ACC112 (cell line): ENCODE measurements at regions not wholly inside any gene's neighbourhood (a gene's known extent, or its start where the extent isn't known, plus 50 kb on each side); places are given as distances from the start of the nearest gene placed in this dataset.

Source experiments
- H2AFZ ChIP-seq: fragments of 200-600 bp; sonication (generic); one replicate; pipeline ENCODE4 v1.6.0; 2017; ENCODE audit warnings: antibody characterized with exemption, low read length; ENCODE audit not compliant: unreplicated experiment
- H3K27ac ChIP-seq: fragments of 200-600 bp; sonication (generic); 2 replicates; pipeline ENCODE4 v1.5.1; 2014; ENCODE audit warnings: low read depth, mild to moderate bottlenecking, antibody characterized with exemption, low read length, moderate library complexity
- H3K27me3 ChIP-seq: fragments of 200-600 bp; sonication (generic); 2 replicates; pipeline ENCODE4 v1.6.1; 2014; ENCODE audit warnings: mild to moderate bottlenecking, antibody characterized with exemption, low read length, moderate library complexity, mixed read lengths; ENCODE audit not compliant: insufficient read depth
- H3K36me3 ChIP-seq: fragments of 200-600 bp; sonication (generic); 2 replicates; pipeline ENCODE4 v1.6.1; 2016; ENCODE audit warnings: mild to moderate bottlenecking, antibody characterized with exemption, low read length, moderate library complexity, mixed read lengths; ENCODE audit not compliant: insufficient read depth
- H3K4me1 ChIP-seq: fragments of 200-600 bp; sonication (generic); one replicate; pipeline ENCODE4 v1.6.1; 2016; ENCODE audit warnings: low read length, mixed read lengths; ENCODE audit not compliant: insufficient read depth, unreplicated experiment, control insufficient read depth
- H3K4me3 ChIP-seq: fragments of 200-600 bp; sonication (generic); 2 replicates; pipeline ENCODE4 v1.5.1; 2014; ENCODE audit warnings: mild to moderate bottlenecking, low read depth, low read length
- H3K79me2 ChIP-seq: fragments of 200-600 bp; sonication (generic); one replicate; pipeline ENCODE4 v1.6.0; 2016; ENCODE audit warnings: low read length; ENCODE audit not compliant: control insufficient read depth, unreplicated experiment, insufficient read depth

DNA sequence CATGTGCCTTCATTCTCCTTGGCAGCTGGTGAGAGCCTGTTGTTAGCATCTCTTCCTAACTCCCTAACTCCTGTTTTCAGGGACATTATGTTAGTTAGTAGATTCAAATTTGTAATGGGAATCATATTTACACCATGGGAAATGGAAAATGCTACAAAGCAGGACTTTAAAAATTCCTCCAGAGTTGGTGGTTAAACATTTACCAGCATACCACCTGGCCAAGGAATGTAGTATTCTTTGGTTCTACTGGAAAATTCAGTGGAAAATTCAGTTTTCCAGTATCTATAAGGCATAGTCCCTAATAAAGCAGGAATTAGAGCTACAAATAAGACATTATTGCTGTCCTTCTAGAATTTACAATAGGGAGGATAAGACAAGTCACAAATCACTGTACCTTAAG, 291.7 kb downstream of the GPD2 start:
- Histone ChIP-seq H3K36me3 (no peaks in the 10 kb centered on the region), H3K4me3 (no peak overlapping the region), H3K79me2 (no peaks in the 10 kb centered on the region), H2AFZ (no peak overlapping the region), H3K4me1 (no peaks in the 10 kb centered on the region), H3K27ac (no peak overlapping the region), H3K27me3 (peaks cover 8% of the 10 kb centered on the region)

DNA sequence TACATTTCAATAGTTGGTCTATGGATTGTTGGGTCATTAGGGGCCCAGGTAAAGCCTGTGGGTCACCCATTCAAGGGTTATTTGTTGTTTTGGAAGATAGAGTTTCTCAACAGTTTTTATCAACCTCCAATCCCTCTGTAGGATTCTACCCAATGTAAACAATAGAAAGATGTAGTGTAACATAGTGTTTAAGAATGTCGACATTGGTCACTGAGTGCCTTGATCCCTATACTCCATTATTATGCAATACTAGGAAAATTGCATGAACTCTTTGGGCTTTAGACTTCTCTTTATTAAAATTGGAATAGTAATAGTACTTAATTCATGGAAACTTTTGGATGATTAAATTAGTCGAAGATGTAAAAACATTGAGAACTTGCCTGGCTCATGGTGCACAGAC, 292.1 kb downstream of the GPD2 start:
- H3K27me3 ChIP-seq = peaks cover 8% of the 10 kb centered on the region
- no peaks in the 10 kb centered on the region for H3K36me3 ChIP-seq
- H3K79me2 ChIP-seq = no peaks in the 10 kb centered on the region
- no peak overlapping the region for H2AFZ ChIP-seq
- H3K4me1 ChIP-seq = no peaks in the 10 kb centered on the region
- H3K4me3 ChIP-seq = no peak overlapping the region
- no peak overlapping the region for H3K27ac ChIP-seq

GRCh38 chr2:156731506-156731905, 295.3 kb downstream of the GPD2 start:
- no peak overlapping the region for H2AFZ ChIP-seq
- no peak overlapping the region for H3K27ac ChIP-seq
- H3K4me3 ChIP-seq = no peak overlapping the region
- H3K4me1 ChIP-seq = no peaks in the 10 kb centered on the region
- no peaks in the 10 kb centered on the region for H3K79me2 ChIP-seq
- H3K36me3 ChIP-seq = no peaks in the 10 kb centered on the region
- H3K27me3 ChIP-seq = peaks cover 8% of the 10 kb centered on the region

DNA sequence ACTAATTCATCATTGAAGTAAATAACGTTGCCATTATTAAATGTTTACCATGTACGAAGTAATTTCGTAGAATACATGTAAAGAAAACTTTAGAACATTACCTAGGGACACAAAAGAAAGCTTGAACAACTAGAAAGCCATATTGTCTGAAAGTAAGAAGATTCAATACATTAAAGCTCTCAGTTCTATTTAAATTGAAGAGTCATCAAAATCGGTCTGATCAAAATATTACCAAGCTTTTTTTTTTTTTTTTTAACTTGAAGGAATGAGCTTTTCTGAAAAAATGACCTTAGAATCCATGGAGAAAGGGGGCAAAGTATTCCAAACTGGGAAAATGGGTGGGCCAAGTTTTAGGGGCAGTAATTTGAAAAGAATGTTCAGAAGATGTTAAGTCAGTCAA, 300.8 kb downstream of the GPD2 start:
- H3K4me3 ChIP-seq = no peak overlapping the region
- no peaks in the 10 kb centered on the region for H3K36me3 ChIP-seq
- no peak overlapping the region for H2AFZ ChIP-seq
- no peak overlapping the region for H3K27ac ChIP-seq
- no peaks in the 10 kb centered on the region for H3K4me1 ChIP-seq
- H3K27me3 ChIP-seq = peaks cover under 1% of the 10 kb centered on the region; the same call in 1 of the 2 replicates
- H3K79me2 ChIP-seq = no peaks in the 10 kb centered on the region

DNA sequence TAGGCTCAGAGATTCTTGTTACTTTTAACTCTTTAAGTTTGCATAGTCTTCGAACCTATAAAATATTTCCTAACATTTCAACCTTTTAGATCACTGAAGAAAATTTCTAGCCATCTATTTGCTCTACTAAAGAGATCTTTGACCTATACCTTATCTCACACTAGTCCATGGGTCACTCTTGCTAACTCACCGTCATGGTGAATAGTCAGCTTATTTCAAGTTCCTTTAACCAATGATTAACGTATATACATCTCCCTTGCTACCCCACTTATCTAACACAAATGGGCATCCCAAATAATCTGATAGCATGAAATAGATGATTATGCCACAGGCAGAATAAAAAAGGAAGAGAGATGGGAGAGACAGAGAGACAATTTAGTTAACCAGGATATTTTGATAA, 303.1 kb downstream of the GPD2 start:
- no peaks in the 10 kb centered on the region for H3K4me1 ChIP-seq
- no peaks in the 10 kb centered on the region for H3K27me3 ChIP-seq
- H3K4me3 ChIP-seq = no peak overlapping the region
- H3K36me3 ChIP-seq = no peaks in the 10 kb centered on the region
- no peak overlapping the region for H2AFZ ChIP-seq
- no peaks in the 10 kb centered on the region for H3K79me2 ChIP-seq
- no peak overlapping the region for H3K27ac ChIP-seq

GRCh38 chr2:156745619-156746018, 309.4 kb downstream of the GPD2 start:
- Histone ChIP-seq H2AFZ (no peak overlapping the region), H3K27ac (no peak overlapping the region), H3K36me3 (no peaks in the 10 kb centered on the region), H3K4me3 (no peak overlapping the region), H3K27me3 (no peaks in the 10 kb centered on the region), H3K4me1 (no peaks in the 10 kb centered on the region), H3K79me2 (no peaks in the 10 kb centered on the region)

DNA sequence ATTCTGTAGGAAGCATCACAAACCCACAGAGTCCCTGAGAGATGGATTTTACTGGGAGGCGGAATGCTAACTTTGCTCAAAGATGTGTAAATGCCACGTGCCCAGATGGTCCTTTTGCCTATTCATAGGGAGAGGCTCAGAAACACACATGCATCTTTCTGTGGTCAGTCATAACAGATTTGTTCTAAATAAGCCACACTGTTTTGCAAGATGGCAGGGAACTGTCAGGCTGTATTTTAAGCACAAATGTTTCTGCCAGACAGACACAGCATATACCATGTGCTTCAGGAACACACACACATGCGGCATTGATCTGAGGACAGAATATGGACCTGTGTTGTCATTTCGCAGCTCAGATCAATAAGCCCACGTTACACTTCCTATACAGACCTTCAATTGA, 312.0 kb downstream of the GPD2 start:
- Histone ChIP-seq H2AFZ (no peak overlapping the region), H3K4me3 (no peak overlapping the region), H3K79me2 (no peaks in the 10 kb centered on the region), H3K27me3 (no peaks in the 10 kb centered on the region), H3K27ac (no peak overlapping the region), H3K4me1 (no peaks in the 10 kb centered on the region), H3K36me3 (no peaks in the 10 kb centered on the region)

DNA sequence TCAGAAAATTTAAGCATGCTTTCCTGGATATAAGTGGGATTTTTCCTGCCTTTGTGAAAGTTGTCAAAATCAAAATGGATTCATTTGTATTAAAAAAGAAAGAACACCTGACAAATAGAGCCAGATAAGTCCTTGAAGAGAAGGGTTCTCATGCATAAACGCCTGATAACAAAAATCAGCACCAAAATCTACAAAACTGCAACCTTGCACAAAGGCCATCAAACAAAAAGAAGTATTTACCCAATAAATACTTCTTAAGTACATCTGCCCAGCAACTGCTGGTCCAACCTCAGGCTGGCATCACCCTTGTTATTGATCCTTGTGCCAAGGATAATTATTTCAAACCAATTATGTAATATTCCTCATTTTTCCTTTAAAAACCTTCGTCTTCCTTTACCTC, 315.9 kb downstream of the GPD2 start:
- no peaks in the 10 kb centered on the region for H3K36me3 ChIP-seq
- no peak overlapping the region for H3K27ac ChIP-seq
- H2AFZ ChIP-seq = no peak overlapping the region
- no peaks in the 10 kb centered on the region for H3K79me2 ChIP-seq
- H3K4me3 ChIP-seq = no peak overlapping the region
- H3K4me1 ChIP-seq = no peaks in the 10 kb centered on the region
- no peaks in the 10 kb centered on the region for H3K27me3 ChIP-seq

DNA sequence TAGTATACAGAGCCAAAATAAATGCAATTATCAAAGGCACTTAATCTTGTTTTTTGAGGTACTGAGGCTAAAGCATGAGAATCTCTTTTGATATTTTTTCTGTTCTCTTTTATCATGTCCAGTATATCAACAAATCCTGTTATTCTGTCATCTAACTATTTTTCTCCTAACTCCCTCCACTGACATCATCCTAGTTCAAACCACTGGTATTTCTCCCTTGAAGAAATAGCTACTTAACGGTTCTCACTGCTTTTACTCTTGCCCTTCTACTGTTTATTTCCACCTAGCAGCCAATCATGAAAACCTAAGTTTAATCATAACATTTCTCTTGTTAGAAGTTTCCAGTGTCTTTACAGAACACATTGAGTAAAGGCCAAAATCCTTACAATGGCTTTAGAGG, 317.6 kb downstream of the GPD2 start:
- Histone ChIP-seq H3K36me3 (no peaks in the 10 kb centered on the region), H3K79me2 (no peaks in the 10 kb centered on the region), H3K27me3 (no peaks in the 10 kb centered on the region), H3K27ac (no peak overlapping the region), H3K4me1 (no peaks in the 10 kb centered on the region), H3K4me3 (no peak overlapping the region), H2AFZ (no peak overlapping the region)

DNA sequence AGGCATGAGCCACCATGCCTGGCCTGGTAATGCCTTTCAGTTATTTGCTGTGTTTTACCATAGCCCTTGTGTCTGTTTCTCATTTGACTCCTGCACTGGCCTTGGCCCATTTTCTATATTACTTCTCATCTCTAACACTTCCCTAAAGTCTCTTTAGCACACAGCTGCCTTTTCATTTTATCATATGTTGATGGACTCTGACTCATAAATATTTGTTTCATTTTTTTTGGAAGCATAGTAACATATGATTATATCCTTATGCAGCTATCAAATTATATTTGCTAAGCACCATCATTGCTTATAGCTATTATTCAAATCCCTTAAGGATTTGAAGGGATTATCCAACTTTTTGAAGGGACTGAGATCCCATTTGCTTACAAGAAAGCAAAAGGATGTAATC, 320.3 kb downstream of the GPD2 start:
- no peaks in the 10 kb centered on the region for H3K27me3 ChIP-seq
- no peaks in the 10 kb centered on the region for H3K79me2 ChIP-seq
- H3K27ac ChIP-seq = no peak overlapping the region
- H3K4me1 ChIP-seq = no peaks in the 10 kb centered on the region
- no peak overlapping the region for H3K4me3 ChIP-seq
- no peaks in the 10 kb centered on the region for H3K36me3 ChIP-seq
- H2AFZ ChIP-seq = no peak overlapping the region

DNA sequence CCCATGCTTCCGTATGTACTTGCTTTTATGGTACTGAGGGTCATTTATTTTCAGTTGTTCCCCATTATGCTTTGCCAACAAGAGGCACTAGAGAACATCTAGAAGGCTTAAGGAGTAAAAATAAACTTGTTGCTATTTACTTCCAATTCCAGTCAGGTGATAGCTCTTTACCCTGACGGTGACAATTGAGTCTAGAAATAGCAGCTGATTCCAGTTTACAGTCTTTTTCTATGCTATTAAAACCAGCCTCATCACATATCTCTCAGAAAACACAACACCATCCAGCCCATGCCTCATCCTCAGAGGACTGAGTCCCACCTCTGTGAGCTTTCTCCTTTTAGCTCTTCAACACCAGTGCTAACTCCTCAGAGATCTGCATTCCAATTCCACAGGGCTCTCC, 327.0 kb downstream of the GPD2 start:
- no peaks in the 10 kb centered on the region for H3K4me1 ChIP-seq
- no peak overlapping the region for H3K27ac ChIP-seq
- no peak overlapping the region for H2AFZ ChIP-seq
- H3K4me3 ChIP-seq = no peak overlapping the region
- no peaks in the 10 kb centered on the region for H3K27me3 ChIP-seq
- H3K79me2 ChIP-seq = no peaks in the 10 kb centered on the region
- H3K36me3 ChIP-seq = no peaks in the 10 kb centered on the region

GRCh38 chr2:156765043-156765442, 328.9 kb downstream of the GPD2 start:
- Histone ChIP-seq H3K79me2 (no peaks in the 10 kb centered on the region), H2AFZ (no peak overlapping the region), H3K27ac (no peak overlapping the region), H3K27me3 (no peaks in the 10 kb centered on the region), H3K4me1 (no peaks in the 10 kb centered on the region), H3K4me3 (no peak overlapping the region), H3K36me3 (no peaks in the 10 kb centered on the region)
